COLO668 (cell line): ENCODE measurements at regions not wholly inside any gene's neighbourhood (a gene's known extent, or its start where the extent isn't known, plus 50 kb on each side); places are given as distances from the start of the nearest gene placed in this dataset.

Experiments
- DNase-seq: peaks from one replicate; lab custom pipeline; 2025; ENCODE audit not compliant: unreplicated experiment; lab: John Stamatoyannopoulos, UW

GRCh38 chr9:85430659-85431338 is 311.0 kb downstream of the AGTPBP1 start:
- DNase-seq: no peak

GRCh38 chr9:85428230-85428629 is 313.5 kb downstream of the AGTPBP1 start:
- no peak for DNase-seq

GRCh38 chr9:85427772-85428171 is 314.0 kb downstream of the AGTPBP1 start:
- DNase-seq: no peak

GRCh38 chr9:85425153-85425611 is 316.6 kb downstream of the AGTPBP1 start:
- DNase-seq: peak; percentile 56

GRCh38 chr9:85423422-85423821 is 318.3 kb downstream of the AGTPBP1 start:
- DNase-seq: no peak

GRCh38 chr9:85421641-85422040 is 320.1 kb downstream of the AGTPBP1 start:
- DNase-seq: no peak

- no peak for DNase-seq
Measured at GRCh38 chr9:85420750-85421149, 321.0 kb downstream of the AGTPBP1 start.

- DNase-seq: no peak
Measured at GRCh38 chr9:85417674-85418073, 324.1 kb downstream of the AGTPBP1 start.

GRCh38 chr9:85416715-85417114 is 325.0 kb downstream of the AGTPBP1 start:
- no peak for DNase-seq

- no peak for DNase-seq
Measured at GRCh38 chr9:85414390-85414789, 327.4 kb downstream of the AGTPBP1 start.

GRCh38 chr9:85408494-85408893 is 333.3 kb downstream of the AGTPBP1 start:
- no peak for DNase-seq

- DNase-seq: no peak
Measured at GRCh38 chr9:85405566-85405950, 336.2 kb downstream of the AGTPBP1 start.

GRCh38 chr9:85404911-85405565 is 336.7 kb downstream of the AGTPBP1 start:
- DNase-seq: no peak

- DNase-seq: no peak
Measured at GRCh38 chr9:85402551-85402950, 339.2 kb downstream of the AGTPBP1 start.

- DNase-seq: no peak
Measured at GRCh38 chr9:85401998-85402397, 339.8 kb downstream of the AGTPBP1 start.

GRCh38 chr9:85397005-85397404 is 344.7 kb downstream of the AGTPBP1 start:
- DNase-seq: no peak

GRCh38 chr9:85392260-85392659 is 349.5 kb downstream of the AGTPBP1 start:
- no peak for DNase-seq

GRCh38 chr9:85377731-85378289 is 363.9 kb downstream of the AGTPBP1 start:
- DNase-seq: no peak

GRCh38 chr9:85368781-85369180 is 373.0 kb downstream of the AGTPBP1 start:
- DNase-seq: no peak

- no peak for DNase-seq
Measured at GRCh38 chr9:85359161-85359560, 382.6 kb downstream of the AGTPBP1 start.

GRCh38 chr9:85349046-85349445 is 392.7 kb downstream of the AGTPBP1 start:
- DNase-seq: no peak

- DNase-seq: no peak
Measured at GRCh38 chr9:85347541-85347940, 394.2 kb downstream of the AGTPBP1 start.
